ENCODE measurements at regions not wholly inside any gene's neighbourhood (a gene's known extent, or its start where the extent isn't known, plus 50 kb on each side); places are given as distances from the start of the nearest gene placed in this dataset.

DNA sequence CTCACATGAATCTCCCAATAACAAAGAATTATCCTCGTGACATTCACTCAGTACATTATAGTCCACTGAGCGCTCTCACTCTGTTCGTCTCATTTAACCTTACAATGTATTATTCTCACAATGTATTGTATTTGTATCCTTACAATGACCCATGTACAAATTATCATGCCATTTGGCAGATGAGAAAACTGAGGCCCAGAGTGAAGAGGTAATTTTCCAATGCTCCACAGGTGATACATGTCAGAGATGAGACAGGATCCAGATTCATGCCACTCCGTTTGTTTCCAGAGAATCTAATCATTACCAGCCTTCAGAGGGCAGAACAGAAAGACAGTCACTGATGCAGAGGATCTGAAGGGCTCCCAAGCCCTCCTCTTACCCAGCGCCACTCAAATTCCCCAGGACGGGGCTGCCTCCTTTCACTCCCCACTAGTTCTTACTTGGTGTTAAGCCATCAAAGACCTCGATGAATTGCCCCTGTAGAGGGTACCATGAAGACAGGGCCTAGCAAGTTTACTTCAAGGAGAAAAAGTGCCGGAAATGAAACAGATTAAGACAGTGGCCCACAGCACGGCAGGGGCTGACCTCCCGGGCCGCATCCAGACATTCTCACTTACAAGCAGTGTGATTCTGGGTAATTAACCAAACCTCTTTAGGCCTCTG lies 98.4 kb upstream of the MBOAT2 start:
- TF ChIP-seq, protein P1, sequence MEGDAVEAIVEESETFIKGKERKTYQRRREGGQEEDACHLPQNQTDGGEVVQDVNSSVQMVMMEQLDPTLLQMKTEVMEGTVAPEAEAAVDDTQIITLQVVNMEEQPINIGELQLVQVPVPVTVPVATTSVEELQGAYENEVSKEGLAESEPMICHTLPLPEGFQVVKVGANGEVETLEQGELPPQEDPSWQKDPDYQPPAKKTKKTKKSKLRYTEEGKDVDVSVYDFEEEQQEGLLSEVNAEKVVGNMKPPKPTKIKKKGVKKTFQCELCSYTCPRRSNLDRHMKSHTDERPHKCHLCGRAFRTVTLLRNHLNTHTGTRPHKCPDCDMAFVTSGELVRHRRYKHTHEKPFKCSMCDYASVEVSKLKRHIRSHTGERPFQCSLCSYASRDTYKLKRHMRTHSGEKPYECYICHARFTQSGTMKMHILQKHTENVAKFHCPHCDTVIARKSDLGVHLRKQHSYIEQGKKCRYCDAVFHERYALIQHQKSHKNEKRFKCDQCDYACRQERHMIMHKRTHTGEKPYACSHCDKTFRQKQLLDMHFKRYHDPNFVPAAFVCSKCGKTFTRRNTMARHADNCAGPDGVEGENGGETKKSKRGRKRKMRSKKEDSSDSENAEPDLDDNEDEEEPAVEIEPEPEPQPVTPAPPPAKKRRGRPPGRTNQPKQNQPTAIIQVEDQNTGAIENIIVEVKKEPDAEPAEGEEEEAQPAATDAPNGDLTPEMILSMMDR (conservative IDR thresholded peaks at IDR 0.05) = no peak
- no peak for TF ChIP-seq ZFX (IDR thresholded peaks at IDR 0.05)

All from C4-2B (cell line).